Astrocyte (in vitro differentiated cells and primary cell): ENCODE measurements at regions not wholly inside any gene's neighbourhood (a gene's known extent, or its start where the extent isn't known, plus 50 kb on each side); places are given as distances from the start of the nearest gene placed in this dataset.

Experiments
- EZH2 ChIP-seq: IDR thresholded peaks from 2 replicates; pipeline ENCODE4 v1.6.1; 2012; ENCODE audit warnings: mild to moderate bottlenecking, low read length, inconsistent platforms; ENCODE audit not compliant: insufficient read depth
- TF ChIP-seq, protein P1 (sequence below): IDR thresholded peaks from 2 replicates; pipeline ENCODE4 v1.5.1; 2011; ENCODE audit warnings: low read depth, mild to moderate bottlenecking, inconsistent platforms, low read length, moderate library complexity; ENCODE audit not compliant: insufficient read depth

DNA sequence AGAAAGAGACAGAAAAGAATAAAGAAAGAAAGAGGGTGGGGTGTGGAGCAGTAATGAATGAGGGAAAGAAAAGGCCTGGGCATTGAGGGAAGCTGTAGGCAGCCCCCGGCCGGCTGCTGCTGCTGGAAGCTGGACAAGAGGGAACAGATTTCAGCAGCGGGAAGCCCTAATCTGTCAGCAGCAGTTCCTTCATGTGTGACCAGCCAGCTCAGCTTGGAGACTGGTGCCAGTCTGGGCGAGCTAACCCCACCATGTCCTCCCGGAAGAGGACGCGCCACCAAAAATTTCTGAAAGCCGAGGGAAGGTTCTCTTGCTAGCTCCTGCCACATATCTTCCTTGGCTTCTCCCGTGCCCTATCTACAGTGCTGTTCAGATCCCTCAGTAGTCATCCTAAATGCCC is 236.8 kb downstream of the GRIN2B start:
- TF ChIP-seq, protein P1, sequence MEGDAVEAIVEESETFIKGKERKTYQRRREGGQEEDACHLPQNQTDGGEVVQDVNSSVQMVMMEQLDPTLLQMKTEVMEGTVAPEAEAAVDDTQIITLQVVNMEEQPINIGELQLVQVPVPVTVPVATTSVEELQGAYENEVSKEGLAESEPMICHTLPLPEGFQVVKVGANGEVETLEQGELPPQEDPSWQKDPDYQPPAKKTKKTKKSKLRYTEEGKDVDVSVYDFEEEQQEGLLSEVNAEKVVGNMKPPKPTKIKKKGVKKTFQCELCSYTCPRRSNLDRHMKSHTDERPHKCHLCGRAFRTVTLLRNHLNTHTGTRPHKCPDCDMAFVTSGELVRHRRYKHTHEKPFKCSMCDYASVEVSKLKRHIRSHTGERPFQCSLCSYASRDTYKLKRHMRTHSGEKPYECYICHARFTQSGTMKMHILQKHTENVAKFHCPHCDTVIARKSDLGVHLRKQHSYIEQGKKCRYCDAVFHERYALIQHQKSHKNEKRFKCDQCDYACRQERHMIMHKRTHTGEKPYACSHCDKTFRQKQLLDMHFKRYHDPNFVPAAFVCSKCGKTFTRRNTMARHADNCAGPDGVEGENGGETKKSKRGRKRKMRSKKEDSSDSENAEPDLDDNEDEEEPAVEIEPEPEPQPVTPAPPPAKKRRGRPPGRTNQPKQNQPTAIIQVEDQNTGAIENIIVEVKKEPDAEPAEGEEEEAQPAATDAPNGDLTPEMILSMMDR = no peak
- no peak for TF ChIP-seq EZH2
